ENCODE measurements at regions not wholly inside any gene's neighbourhood (a gene's known extent, or its start where the extent isn't known, plus 50 kb on each side); places are given as distances from the start of the nearest gene placed in this dataset.

GRCh38 chr15:62406305-62406891, 241.3 kb upstream of the C2CD4B start:
- TF ChIP-seq CTCF (IDR thresholded peaks at IDR 0.05; ENCODE audit: low read depth, low read length) (no peak), EZH2phosphoT487 (IDR thresholded peaks at IDR 0.05; ENCODE audit: low read depth) (no peak)

Measured in OCI-LY3 (cell line).